B cell (primary cell): ENCODE measurements at regions not wholly inside any gene's neighbourhood (a gene's known extent, or its start where the extent isn't known, plus 50 kb on each side); places are given as distances from the start of the nearest gene placed in this dataset.

Experiments
- CTCF ChIP-seq: fragments of 200-600 bp; IDR thresholded peaks from one replicate; pipeline ENCODE4 v1.8.0; 2022; ENCODE audit warnings: antibody characterized with exemption, mild to moderate bottlenecking
- EZH2 ChIP-seq: IDR thresholded peaks from 2 replicates; pipeline ENCODE4 v1.6.1; 2012; ENCODE audit warnings: borderline replicate concordance, low read depth, mild to moderate bottlenecking, moderate library complexity, low read length; ENCODE audit not compliant: insufficient read depth, poor library complexity, severe bottlenecking

GRCh38 chr12:59886131-59886733 lies 290.4 kb downstream of the SLC16A7 start:
- TF ChIP-seq CTCF (no peak), EZH2 (no peak)
